Ovary (tissue), 3 donors: ENCODE measurements at regions not wholly inside any gene's neighbourhood (a gene's known extent, or its start where the extent isn't known, plus 50 kb on each side); places are given as distances from the start of the nearest gene placed in this dataset.

Experiments
- CTCF ChIP-seq, 3 donors: fragments of 450-650 bp in 2 of 3; fragments of 200-600 bp in 1 of 3; IDR thresholded peaks; one replicate each; pipeline versions ENCODE4 v1.5.1 to v1.8.0; 2016 to 2022; ENCODE audit warnings: antibody characterized with exemption in 3 of 3, mild to moderate bottlenecking in 1 of 3
- EP300 ChIP-seq: sonication (generic); formaldehyde crosslinking; IDR thresholded peaks from one replicate; pipeline ENCODE4 v1.6.1; 2017; ENCODE audit warnings: antibody characterized with exemption
- POLR2A ChIP-seq: fragments of 450-650 bp; IDR thresholded peaks from one replicate; pipeline ENCODE4 v1.6.1; 2017; ENCODE audit warnings: antibody characterized with exemption, mild to moderate bottlenecking, moderate library complexity
- donor health status: DM: no; HTN: no; CAD: no.

GRCh38 chr14:21725250-21725649, 51.6 kb upstream of the OR4E1 start:
- no peak for TF ChIP-seq CTCF (IDR thresholded peaks at IDR 0.05)
- TF ChIP-seq POLR2A: no peak
- TF ChIP-seq EP300: no peak
